ENCODE measurements at regions not wholly inside any gene's neighbourhood (a gene's known extent, or its start where the extent isn't known, plus 50 kb on each side); places are given as distances from the start of the nearest gene placed in this dataset.

GRCh38 chr2:185222311-185222710 lies 516.3 kb upstream of the FSIP2 start (continued):
- TF ChIP-seq, protein P1, sequence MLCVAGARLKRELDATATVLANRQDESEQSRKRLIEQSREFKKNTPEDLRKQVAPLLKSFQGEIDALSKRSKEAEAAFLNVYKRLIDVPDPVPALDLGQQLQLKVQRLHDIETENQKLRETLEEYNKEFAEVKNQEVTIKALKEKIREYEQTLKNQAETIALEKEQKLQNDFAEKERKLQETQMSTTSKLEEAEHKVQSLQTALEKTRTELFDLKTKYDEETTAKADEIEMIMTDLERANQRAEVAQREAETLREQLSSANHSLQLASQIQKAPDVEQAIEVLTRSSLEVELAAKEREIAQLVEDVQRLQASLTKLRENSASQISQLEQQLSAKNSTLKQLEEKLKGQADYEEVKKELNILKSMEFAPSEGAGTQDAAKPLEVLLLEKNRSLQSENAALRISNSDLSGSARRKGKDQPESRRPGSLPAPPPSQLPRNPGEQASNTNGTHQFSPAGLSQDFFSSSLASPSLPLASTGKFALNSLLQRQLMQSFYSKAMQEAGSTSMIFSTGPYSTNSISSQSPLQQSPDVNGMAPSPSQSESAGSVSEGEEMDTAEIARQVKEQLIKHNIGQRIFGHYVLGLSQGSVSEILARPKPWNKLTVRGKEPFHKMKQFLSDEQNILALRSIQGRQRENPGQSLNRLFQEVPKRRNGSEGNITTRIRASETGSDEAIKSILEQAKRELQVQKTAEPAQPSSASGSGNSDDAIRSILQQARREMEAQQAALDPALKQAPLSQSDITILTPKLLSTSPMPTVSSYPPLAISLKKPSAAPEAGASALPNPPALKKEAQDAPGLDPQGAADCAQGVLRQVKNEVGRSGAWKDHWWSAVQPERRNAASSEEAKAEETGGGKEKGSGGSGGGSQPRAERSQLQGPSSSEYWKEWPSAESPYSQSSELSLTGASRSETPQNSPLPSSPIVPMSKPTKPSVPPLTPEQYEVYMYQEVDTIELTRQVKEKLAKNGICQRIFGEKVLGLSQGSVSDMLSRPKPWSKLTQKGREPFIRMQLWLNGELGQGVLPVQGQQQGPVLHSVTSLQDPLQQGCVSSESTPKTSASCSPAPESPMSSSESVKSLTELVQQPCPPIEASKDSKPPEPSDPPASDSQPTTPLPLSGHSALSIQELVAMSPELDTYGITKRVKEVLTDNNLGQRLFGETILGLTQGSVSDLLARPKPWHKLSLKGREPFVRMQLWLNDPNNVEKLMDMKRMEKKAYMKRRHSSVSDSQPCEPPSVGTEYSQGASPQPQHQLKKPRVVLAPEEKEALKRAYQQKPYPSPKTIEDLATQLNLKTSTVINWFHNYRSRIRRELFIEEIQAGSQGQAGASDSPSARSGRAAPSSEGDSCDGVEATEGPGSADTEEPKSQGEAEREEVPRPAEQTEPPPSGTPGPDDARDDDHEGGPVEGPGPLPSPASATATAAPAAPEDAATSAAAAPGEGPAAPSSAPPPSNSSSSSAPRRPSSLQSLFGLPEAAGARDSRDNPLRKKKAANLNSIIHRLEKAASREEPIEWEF (CRISPR knock-in tag; IDR thresholded peaks at IDR 0.05), result no peak
- TF ChIP-seq NR0B1 (IDR thresholded peaks at IDR 0.05; ENCODE audit: partially characterized antibody) (no peak), RNF2 (IDR thresholded peaks at IDR 0.05) (no peak), GATAD2A (IDR thresholded peaks at IDR 0.05) (no peak)

GRCh38 chr2:185227391-185227790 lies 511.2 kb upstream of the FSIP2 start:
- H3K9me3 ChIP-seq (replicated peaks; ENCODE audit: control insufficient read depth, insufficient read depth, low read depth, low read length), result no peaks in the 10 kb centered on the region
- H3K36me3 ChIP-seq (ENCODE audit: control insufficient read depth, insufficient read depth, low read length), result no peaks in the 10 kb centered on the region
- H3K4me3 ChIP-seq, result no peak overlapping the region
- DNase-seq (ENCODE audit: extremely low read depth in 1 of 4, low spot score in 3 of 4) (no peak), FAIRE-seq (no peak), ATAC-seq (no peak)
- no peaks in the 10 kb centered on the region for H3K79me2 ChIP-seq (ENCODE audit: control insufficient read depth, insufficient read depth, low read length)
- no peak overlapping the region for H3K27ac ChIP-seq (ENCODE audit: extremely low read depth, low read depth, low read length)
- no peaks in the 10 kb centered on the region for H3K27me3 ChIP-seq (ENCODE audit: control insufficient read depth in 2 of 2, insufficient read depth in 2 of 2, low read length in 2 of 2)
- POLR2A ChIA-PET, result no interaction called here
- H3K4me1 ChIP-seq (replicated peaks in 1 of 2; ENCODE audit: control insufficient read depth in 2 of 2, insufficient read depth in 2 of 2, low read length in 2 of 2), result no peaks in the 10 kb centered on the region
- no peak overlapping the region for H3K4me2 ChIP-seq (ENCODE audit: insufficient read depth, low read length)
- BruUV-seq (replicated peaks), result no TSS peak
- H3K9me1 ChIP-seq (ENCODE audit: control insufficient read depth, insufficient read depth, low read length), result no peaks in the 10 kb centered on the region
- no peak overlapping the region for H2AFZ ChIP-seq (ENCODE audit: low read depth, low read length)
- in situ Hi-C loops (cut with MboI) (no loop called here), intact Hi-C loops (cut with micrococcal nuclease) (no loop called here)
- CTCF ChIA-PET (ENCODE audit: low intra/inter-chr PET ratio), result no interaction called here
- 0% methylated on average over 3 of the region's 3 CpGs for WGBS (ENCODE audit: insufficient coverage, low coverage, missing lambda C conversion rate)
- no peak overlapping the region for H3K9ac ChIP-seq (ENCODE audit: insufficient read depth in 1 of 2, low read depth in 2 of 2, low read length in 2 of 2)
- H4K20me1 ChIP-seq (replicated peaks; ENCODE audit: control insufficient read depth, insufficient read depth, low read length), result no peaks in the 10 kb centered on the region
- no peak for TF ChIP-seq FOXP1 (CRISPR knock-in tag; IDR thresholded peaks at IDR 0.05)
- TF ChIP-seq SIRT6 (IDR thresholded peaks at IDR 0.05; ENCODE audit: low read depth, low read length), result no peak
- TF ChIP-seq ZKSCAN1 (IDR thresholded peaks at IDR 0.05; ENCODE audit: low read depth, low read length), result no peak
- TF ChIP-seq, protein P2, sequence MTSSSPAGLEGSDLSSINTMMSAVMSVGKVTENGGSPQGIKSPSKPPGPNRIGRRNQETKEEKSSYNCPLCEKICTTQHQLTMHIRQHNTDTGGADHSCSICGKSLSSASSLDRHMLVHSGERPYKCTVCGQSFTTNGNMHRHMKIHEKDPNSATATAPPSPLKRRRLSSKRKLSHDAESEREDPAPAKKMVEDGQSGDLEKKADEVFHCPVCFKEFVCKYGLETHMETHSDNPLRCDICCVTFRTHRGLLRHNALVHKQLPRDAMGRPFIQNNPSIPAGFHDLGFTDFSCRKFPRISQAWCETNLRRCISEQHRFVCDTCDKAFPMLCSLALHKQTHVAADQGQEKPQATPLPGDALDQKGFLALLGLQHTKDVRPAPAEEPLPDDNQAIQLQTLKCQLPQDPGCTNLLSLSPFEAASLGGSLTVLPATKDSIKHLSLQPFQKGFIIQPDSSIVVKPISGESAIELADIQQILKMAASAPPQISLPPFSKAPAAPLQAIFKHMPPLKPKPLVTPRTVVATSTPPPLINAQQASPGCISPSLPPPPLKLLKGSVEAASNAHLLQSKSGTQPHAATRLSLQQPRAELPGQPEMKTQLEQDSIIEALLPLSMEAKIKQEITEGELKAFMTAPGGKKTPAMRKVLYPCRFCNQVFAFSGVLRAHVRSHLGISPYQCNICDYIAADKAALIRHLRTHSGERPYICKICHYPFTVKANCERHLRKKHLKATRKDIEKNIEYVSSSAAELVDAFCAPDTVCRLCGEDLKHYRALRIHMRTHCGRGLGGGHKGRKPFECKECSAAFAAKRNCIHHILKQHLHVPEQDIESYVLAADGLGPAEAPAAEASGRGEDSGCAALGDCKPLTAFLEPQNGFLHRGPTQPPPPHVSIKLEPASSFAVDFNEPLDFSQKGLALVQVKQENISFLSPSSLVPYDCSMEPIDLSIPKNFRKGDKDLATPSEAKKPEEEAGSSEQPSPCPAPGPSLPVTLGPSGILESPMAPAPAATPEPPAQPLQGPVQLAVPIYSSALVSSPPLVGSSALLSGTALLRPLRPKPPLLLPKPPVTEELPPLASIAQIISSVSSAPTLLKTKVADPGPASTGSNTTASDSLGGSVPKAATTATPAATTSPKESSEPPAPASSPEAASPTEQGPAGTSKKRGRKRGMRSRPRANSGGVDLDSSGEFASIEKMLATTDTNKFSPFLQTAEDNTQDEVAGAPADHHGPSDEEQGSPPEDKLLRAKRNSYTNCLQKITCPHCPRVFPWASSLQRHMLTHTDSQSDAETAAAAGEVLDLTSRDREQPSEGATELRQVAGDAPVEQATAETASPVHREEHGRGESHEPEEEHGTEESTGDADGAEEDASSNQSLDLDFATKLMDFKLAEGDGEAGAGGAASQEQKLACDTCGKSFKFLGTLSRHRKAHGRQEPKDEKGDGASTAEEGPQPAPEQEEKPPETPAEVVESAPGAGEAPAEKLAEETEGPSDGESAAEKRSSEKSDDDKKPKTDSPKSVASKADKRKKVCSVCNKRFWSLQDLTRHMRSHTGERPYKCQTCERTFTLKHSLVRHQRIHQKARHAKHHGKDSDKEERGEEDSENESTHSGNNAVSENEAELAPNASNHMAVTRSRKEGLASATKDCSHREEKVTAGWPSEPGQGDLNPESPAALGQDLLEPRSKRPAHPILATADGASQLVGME (CRISPR knock-in tag; IDR thresholded peaks at IDR 0.05), result no peak
- TF ChIP-seq TRIM24 (IDR thresholded peaks at IDR 0.05), result no peak
